ENCODE measurements at regions not wholly inside any gene's neighbourhood (a gene's known extent, or its start where the extent isn't known, plus 50 kb on each side); places are given as distances from the start of the nearest gene placed in this dataset.
"Not testable (repeated sequence)": the region's sequence is repeated elsewhere in the genome, so short reads cannot be mapped to it uniquely, and the experiment has no call there.

DNA sequence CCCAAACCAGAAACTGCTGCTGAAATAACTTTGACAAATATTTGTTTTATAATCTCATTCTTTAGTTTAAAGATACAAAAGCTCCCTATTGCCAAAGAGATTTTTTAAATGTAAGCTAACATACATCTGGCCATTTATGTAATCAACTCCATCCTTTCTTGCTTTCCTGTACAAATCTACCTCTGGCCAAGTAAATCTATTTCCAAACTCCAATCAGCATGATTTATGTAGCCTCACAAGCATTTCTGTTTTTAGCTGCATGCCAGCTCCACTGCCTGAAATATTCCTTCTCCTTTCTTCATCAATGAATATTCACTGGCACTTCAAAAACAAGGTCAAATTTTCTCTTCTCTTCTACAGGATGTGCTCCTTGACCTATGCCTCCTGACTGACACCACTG is 80.0 kb downstream of the SHOX2 start:
- no peak for DNase-seq

DNA sequence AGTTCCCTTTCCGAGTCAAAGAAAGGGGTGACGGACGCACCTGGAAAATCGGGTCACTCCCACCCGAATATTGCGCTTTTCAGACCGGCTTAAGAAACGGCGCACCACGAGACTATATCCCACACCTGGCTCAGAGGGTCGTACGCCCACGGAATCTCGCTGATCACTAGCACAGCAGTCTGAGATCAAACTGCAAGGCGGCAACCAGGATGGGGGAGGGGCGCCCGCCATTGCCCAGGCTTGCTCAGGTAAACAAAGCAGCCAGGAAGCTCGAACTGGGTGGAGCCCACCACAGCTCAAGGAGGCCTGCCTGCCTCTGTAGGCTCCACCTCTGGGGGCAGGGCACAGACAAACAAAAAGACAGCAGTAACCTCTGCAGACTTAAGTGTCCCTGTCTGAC is 86.3 kb downstream of the SHOX2 start:
- DNase-seq = not testable (repeated sequence)

DNA sequence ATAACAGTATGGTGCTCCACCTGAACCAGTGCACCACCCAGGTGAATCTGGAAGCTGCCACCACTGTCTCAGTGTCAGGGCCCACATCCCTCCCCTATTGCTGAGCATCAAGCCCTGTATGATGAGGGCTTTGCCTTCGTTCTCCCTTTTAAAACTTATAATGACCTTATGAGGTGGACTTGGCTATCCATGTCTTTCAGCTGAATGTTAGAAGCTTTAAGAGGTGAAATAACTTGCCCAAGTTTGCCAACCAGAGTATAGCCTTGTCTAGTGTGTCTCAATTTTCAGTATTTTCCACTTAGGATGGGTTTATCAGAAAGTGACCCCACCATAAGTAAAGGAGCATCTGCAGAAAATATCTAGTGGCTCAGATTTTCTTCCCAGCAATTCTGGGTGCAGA is 87.8 kb downstream of the SHOX2 start:
- DNase-seq = no peak

DNA sequence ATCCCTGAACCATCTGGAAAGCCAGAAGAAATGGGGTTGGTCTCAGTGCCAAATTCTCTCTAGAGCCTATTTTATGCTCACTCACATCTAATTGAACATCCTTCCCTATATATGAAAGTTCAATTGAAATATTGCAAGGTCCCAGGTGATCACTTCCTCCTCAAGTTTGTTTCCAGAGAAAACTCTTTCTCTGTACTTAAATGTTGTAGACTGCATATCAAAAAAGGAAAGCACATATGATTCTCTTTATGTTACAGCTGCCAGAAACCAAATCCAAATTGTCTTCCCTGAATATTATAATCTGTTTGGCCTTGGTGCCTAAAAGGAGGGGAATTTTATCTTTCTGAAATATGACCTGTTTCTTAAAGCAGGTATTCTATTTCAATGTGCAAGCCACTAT is 93.3 kb downstream of the SHOX2 start:
- DNase-seq = no peak

DNA sequence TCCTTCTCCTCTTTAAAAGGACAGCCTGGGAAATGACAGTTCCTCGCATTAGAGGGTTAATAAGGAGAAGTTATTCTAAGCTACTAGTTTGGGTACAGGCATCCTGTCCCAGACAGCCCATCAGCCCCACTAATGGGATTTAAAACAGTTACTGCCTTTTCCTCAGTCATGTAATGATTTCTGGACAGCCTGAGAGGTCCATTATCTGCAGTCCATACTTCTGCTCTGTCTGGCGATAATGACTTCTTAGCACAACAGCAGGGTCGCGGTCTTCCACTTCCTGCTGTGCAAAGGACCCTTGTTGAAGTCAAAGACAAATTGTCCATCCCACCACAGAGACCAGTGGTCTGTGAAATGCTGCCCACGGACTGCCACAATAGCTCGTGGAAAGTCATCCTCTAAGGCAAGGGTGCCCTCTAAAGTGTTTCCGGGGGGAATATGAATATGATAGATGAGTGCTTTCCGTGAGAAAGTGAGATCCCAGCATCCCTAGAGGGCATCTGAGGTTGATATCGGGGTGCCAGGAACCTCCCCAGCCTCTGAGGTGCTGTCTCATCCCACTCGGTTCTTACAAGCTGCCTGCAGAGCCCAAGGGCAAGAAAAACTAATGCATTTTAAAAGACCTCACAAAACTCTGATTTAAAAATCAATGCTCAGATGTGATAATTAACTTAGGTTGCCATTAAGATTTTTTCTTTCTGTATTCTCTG is 100.7 kb downstream of the SHOX2 start:
- DNase-seq = no peak

DNA sequence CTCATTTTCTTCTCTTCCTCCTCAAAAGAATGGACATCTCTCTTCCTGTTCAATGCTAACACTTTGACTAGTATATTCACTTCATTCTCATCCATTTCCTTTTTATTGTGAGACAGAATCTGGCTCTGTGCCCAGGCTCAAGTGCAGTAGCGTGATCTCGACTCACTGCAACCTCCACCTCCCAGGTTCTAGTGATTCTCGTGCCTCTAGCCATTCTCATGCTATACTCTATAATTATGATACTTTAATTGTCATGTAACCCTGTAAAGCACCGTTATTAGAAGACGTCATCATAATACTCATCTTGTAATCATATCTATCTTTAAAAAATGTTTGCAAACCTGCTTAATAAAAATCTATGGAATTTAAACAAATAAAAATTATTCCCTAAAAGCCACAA is 107.0 kb downstream of the SHOX2 start:
- no peak for DNase-seq

DNA sequence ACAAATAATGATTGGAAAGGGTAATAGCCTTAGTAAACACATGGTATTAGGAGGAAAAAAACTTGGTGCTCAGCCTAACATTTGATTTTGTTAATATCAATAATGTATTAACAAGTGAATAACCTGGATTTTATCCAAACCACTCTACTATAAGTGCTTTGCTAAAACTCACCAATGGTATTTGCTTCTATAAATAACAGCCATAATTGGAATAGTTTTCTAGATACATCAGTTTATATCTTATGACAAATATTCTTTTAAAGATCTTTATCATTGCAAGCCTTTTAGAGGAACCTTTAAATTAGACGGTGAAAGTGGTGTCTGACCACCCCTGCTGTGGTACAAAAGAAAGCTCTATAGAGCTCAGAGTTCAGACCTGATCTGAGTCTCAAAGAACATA is 123.9 kb downstream of the SHOX2 start:
- no peak for DNase-seq

DNA sequence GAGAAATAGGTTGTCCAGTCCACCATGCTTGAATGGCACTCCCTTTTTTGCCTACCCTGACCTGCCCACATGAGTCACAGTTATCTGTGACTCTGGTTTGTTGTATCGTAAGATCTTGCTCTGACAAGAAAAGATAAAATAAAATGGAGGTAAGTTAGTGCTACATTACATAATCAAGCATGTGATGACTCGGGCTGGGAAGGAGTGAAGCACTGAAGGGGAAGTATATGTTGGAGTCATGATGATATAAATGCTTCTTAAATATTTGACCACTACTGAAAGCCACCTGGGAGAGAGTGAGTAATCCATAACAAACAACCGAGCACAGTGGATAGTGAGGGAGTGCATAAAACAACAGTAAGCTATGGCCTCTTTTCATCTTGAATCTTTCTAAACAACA is 124.4 kb downstream of the SHOX2 start:
- no peak for DNase-seq

DNA sequence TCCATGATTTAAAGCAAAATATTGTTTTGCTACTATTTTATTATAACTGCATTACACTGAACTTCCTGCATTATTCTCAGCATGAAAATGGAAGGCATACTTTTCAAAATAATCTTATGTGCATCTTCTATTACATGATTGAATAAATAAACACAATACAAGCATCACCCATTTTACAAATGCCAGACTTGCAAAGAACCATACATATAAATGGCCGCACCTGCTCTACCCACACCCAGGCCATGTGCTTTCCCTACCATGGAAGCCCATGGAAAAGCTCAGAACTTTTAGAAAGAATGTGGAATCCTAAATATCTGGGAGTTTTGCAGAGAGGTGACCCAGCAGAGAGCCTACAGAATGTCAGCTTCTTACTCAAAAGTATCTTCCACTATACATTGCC is 127.2 kb downstream of the SHOX2 start:
- DNase-seq = no peak

DNA sequence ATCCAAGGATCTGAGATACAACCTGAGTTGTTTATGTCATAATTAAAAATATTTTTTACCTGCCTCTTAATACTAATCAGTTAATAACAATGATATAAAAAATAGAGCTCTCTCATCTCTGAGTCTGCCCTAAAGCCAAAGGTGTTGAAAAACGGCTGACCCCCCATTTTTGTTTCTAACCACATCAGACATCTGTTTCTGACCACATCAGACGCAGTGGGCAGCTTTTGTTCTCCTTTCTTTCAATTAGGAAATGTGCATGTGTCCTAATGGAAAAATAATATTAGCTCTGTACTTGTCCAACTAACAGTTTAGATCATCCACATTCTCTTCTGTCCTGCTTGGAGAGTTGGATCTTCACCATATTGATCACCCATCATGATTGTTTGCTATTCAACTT is 144.6 kb downstream of the SHOX2 start:
- no peak for DNase-seq

DNA sequence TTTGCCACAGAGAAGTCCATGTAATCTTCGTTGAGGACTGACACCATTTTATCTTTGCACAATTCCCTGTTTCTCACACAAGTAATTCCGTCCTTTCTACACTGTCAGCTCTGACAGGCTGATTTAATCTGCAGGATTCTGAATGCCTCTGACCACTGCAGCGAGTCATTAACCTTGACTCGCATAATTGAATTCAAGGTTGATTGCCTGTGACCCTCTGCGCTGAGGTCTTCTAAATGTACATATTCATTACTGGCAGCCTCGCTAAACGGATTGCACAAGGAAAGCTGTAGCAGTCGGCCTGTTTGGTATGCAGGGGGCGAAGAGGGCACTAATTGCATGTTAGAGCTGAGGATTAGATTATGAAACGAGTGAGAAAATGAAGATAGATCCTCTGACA is 147.8 kb downstream of the SHOX2 start:
- DNase-seq = no peak

DNA sequence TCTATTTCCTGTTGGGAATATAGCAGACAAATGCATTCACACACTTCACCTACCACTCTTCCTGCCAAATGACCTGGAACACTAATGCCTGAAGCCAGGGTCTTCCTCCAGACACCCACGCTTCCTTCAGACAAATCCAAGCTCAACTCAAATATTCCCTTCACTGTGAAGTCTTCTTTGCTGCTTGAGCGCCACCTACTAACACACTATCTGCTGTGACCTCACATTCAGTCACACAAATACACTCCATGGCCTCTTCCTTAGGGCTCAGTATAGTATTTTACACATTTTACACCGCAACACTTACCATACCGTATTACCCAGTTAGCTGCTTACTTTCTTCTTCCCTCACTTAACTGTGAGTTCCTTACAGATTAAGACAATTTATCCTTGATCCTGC is 149.4 kb downstream of the SHOX2 start:
- DNase-seq = no peak

DNA sequence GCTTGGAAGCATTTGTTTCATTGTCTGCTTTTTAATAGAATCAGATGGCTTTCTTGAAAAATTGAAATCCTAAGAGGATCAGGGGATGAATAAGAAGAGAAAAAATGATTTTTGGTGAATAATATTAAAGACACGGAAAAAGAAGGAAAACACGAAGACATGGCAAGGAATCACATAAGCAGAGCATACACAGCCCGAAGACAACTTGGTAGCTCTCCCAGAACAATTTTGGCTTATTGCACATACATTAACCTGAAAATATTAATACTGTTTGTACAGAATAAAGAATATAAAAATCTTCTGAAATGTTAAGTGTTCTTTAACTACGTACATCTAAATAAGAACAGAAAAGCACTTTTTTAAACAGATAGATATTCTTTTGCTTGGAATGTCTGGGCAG is 150.0 kb downstream of the SHOX2 start:
- no peak for DNase-seq

DNA sequence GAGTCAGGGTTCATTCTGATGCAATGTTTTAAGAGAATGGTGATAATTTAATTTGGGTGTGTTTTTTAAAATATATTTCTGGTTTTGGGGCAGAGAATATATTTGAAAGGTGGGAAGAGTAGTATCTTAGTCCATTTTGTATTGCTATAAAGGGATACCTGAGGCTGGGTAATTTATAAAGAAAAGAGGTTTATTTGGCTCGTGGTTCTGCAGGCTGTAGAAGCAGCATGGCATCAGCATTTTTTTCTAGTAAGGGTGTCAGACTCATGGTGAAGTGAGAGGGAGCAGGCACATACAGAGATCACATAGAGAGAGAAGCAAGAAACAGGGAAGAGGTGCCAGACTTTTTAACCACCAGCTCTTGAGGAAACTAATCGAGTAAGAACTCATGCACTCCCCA is 152.7 kb downstream of the SHOX2 start:
- no peak for DNase-seq

DNA sequence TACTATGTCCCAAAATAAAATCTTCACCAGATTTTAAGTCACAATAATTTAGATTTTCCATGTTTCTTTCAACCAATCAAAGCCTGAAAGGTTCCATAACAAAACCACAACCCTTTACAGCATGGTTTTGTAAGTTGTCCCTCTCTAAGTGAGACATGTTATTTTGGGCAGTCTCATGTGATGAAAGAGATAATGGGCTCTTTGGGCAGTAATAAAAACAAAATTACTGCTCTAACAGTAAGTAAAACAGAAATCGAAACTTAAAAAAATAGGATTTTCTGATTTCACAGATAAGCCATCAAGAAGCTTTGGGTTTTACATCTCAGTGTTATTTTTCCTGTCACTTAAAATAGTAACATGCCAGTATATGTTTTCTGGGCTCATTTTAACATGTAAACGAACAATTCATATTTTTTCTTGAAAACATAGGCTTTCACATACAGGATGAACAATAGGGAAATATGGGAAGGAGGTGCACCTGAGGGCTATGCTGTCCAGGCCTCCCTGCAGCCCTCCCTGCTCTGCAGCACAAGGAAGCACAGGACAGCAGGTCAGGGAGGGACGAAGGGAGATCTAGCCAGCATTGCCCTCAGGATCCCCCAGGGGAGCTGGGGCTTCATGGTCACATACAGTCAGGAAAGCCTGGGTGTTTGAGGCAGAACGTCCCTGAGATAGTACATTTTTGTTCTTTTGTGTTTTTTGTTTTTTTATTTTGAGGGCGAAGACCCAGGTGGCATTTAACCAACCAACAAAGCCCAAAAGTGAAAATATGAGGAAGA is 157.4 kb downstream of the SHOX2 start:
- DNase-seq = no peak

DNA sequence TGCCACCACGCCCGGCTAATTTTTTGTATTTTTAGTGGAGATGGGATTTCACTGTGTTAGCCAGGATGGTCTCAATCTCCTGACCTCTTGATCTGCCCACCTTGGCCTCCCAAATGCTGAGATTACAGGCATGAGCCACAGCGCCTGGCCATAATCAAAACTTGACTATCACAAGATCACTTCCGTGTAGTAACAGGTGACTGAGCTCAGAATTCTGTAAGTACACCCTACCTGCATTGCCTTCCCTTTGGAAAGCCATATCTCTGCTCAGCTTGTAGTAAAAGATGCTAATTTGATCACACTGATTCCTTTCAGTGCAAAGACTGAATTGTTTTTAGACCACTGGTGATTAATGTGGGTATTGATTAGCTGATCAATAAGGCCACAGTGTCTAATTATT is 167.1 kb downstream of the SHOX2 start:
- no peak for DNase-seq

DNA sequence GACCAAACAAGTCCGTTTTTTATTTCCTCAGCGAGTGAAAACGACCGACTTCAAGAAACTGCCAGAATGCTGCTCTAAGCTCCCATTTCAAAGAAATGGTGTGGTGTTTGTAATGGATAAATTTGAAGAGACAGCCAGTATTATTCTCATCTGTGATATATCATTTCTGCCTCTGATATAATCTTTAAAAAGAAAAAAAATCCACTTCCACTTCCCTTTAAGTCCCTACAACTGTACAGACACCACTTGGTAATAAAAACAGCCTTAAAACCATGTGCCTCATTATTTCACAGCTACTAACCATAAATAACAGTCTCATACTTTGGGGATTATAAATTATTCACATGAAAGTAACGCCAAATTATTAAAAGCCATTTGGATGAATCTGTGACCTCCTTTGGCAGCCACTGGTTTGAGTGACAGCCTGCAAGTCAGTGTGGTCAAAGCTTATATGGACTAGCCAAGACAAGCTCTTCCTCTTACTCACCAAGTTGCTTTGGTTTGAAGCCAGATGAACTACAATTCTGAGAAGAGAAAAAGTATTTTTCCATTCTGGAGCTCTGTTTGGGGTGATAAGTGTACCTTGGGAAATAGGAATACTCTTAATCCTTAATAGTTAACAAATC is 168.0 kb downstream of the SHOX2 start:
- no peak for DNase-seq

DNA sequence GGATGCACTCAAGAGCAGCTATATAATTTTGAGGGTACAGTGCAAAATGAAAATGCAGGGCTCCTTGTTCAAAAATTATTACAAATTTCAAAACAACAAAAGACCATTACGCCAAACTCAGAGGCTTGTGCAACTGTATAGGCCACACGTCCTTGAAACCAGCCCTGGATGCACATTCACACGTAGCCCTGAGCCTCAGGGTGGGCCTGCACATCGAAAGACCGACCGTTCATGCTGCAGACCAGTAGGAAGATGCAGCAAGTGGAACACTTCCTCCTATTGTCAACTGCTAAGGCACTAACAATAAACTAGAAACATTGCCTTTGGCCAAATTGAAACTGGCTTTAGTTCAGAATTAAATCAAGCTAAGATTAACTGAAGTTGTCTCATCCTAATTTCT is 174.7 kb downstream of the SHOX2 start:
- DNase-seq = no peak

DNA sequence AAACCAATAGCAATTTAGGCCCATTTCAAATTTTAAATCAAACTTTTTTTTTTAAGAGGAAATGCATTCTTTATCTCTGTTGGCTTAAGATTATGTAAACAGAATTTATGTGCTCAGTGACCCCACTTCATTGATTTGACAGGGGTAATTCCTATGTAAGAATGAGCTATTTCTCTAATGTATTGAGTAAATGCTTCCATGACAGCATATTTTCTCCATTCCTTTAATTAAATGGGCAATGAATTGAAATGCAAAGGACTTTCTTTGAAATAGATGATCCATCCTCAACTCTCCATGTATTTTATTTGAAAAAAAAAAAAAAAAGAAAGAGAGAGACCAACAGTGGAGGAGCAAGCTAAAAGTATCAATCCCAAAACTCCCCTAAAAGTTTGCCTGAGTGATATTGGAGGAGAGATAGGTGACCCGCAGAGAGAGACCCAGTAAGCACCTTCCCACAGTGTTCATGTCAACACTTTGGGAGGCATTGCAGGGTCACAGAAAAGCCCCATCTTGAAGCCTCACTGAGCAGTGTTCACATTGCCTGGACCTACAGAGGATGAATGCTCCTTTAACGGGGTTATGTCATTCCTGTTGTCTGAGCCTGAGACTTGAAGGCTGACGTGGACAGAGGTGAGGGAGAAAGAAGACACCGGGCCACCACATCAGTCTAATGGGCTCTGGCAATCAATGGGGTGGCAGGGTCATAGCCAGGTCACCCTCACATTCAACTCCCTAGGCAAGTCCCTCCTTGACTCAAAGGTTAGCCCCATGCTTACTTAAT is 176.0 kb downstream of the SHOX2 start:
- DNase-seq = no peak

DNA sequence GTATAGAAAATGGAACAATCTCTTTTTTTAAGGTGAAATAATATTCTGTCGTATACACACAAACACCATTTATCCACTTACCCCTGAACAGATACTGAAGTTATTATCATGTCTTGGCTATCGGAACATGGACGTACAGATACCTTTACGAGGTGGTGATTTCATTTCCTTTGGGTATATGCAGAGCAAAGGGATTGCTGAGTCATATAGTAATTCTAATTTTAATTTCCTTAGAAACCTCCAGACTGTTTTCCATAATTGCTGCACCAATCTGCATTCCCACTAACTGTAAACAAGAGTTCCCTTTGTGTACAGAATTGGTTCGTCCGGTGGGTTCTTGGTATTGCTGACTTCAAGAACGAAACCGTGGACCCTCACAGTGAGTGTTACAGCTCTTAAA is 179.4 kb downstream of the SHOX2 start:
- no peak for DNase-seq

DNA sequence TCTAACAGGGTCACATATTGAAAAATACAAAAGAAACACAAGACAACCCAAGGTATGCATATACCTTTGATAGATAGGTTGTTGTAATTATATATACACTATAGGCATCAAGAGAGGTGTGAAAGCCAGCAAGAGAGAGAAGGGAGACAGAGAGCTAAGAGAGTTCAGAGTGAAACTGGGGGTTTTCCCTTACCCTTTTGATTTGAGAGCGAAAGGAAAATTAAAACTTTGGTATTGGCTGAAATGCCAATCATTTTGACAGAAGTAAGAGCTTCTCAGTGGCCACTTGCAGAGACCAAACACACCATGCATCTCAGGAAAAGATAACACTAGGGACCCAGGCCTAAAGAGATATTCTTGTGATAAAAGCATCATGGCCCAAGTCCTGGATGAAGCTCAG is 183.6 kb downstream of the SHOX2 start:
- no peak for DNase-seq

DNA sequence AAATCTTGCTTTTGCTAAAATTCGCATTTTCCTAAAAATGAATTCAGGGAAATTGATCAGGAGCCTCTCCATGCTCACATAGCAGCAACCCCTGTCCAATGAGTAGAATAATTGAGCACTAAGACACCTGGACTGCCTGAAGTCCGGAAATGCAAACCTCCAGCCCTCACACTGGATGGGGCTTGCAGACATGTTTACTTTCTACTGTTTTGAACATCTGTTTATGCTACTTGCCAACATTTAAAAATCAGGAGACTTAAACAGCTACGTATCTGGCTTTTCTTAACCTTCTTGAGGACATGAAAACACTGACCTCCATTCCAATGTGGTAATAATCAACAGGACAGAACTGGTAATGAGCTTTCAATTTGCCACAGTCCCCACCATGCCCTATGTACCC is 184.4 kb downstream of the SHOX2 start:
- DNase-seq = no peak

Measured in anterior cingulate cortex (tissue), 58 donors.